ENCODE measurements at regions not wholly inside any gene's neighbourhood (a gene's known extent, or its start where the extent isn't known, plus 50 kb on each side); places are given as distances from the start of the nearest gene placed in this dataset.

- no peak for TF ChIP-seq CTCF (IDR thresholded peaks at IDR 0.05 in 2 of 3, conservative IDR thresholded peaks at IDR 0.05 in 1 of 3; ENCODE audit: borderline replicate concordance in 1 of 3, insufficient read depth in 1 of 3, low read depth in 2 of 3, low read length in 2 of 3)
- no peak for TF ChIP-seq EZH2phosphoT487 (IDR thresholded peaks at IDR 0.05; ENCODE audit: borderline replicate concordance)
- TF ChIP-seq POLR2A (IDR thresholded peaks at IDR 0.05; ENCODE audit: borderline replicate concordance, extremely low read depth, insufficient read depth, insufficient read length), result no peak
- TF ChIP-seq EGR1 (IDR thresholded peaks at IDR 0.05; ENCODE audit: low read depth), result no peak
- TF ChIP-seq YY1 (IDR thresholded peaks at IDR 0.05; ENCODE audit: extremely low read depth, insufficient replicate concordance, low read depth, low read length), result no peak
- TF ChIP-seq RAD21 (IDR thresholded peaks at IDR 0.05; ENCODE audit: low read depth), result no peak
- no peak for TF ChIP-seq SIN3A (IDR thresholded peaks at IDR 0.05; ENCODE audit: low read depth)
- no peak for TF ChIP-seq ZFX (IDR thresholded peaks at IDR 0.05)
- no peak for TF ChIP-seq CEBPB (IDR thresholded peaks at IDR 0.05; ENCODE audit: low read depth)
- TF ChIP-seq POLR2AphosphoS5 (IDR thresholded peaks at IDR 0.05; ENCODE audit: low read depth, low read length), result no peak
- no peak for TF ChIP-seq CBX3 (IDR thresholded peaks at IDR 0.05; ENCODE audit: low read depth)
Measured at GRCh38 chr18:27253571-27253970, 68.5 kb upstream of the CHST9 start.

Measured in HCT116 (cell line).